SW 1271 (cell line): ENCODE measurements at regions not wholly inside any gene's neighbourhood (a gene's known extent, or its start where the extent isn't known, plus 50 kb on each side); places are given as distances from the start of the nearest gene placed in this dataset.
"Not testable (repeated sequence)": the region's sequence is repeated elsewhere in the genome, so short reads cannot be mapped to it uniquely, and the experiment has no call there.

Source experiments
- DNase-seq, 2 experiments: peaks; one replicate each; lab custom pipeline; 2025; lab: John Stamatoyannopoulos, UW

GRCh38 chr2:167582619-167583018 lies 664.8 kb downstream of the STK39 start:
- DNase-seq, result no peak

- DNase-seq, result no peak
These were observed 665.3 kb downstream of the STK39 start for GRCh38 chr2:167581961-167582574.

- no peak for DNase-seq
These were observed 667.6 kb downstream of the STK39 start for GRCh38 chr2:167579826-167580225.

GRCh38 chr2:167575276-167575675 lies 672.1 kb downstream of the STK39 start:
- DNase-seq, result no peak

GRCh38 chr2:167572883-167573619 lies 674.3 kb downstream of the STK39 start:
- no peak for DNase-seq

GRCh38 chr2:167570370-167570769 lies 677.0 kb downstream of the STK39 start:
- no peak for DNase-seq

GRCh38 chr2:167563885-167564619 lies 675.8 kb downstream of the XIRP2 start:
- DNase-seq, result not testable (repeated sequence)

- not testable (repeated sequence) for DNase-seq
These were observed 670.2 kb downstream of the XIRP2 start for GRCh38 chr2:167558272-167558991.

GRCh38 chr2:167555098-167555720 lies 666.9 kb downstream of the XIRP2 start:
- no peak for DNase-seq

- DNase-seq, result no peak
These were observed 665.4 kb downstream of the XIRP2 start for GRCh38 chr2:167553635-167554034.

GRCh38 chr2:167551416-167551815 lies 663.1 kb downstream of the XIRP2 start:
- DNase-seq, result no peak

GRCh38 chr2:167550448-167550847 lies 662.2 kb downstream of the XIRP2 start:
- DNase-seq, result peak in 1 of 2 experiments; percentile 12

GRCh38 chr2:167548396-167548795 lies 660.1 kb downstream of the XIRP2 start:
- no peak for DNase-seq

GRCh38 chr2:167544602-167545001 lies 656.3 kb downstream of the XIRP2 start:
- no peak for DNase-seq

- no peak for DNase-seq
These were observed 655.4 kb downstream of the XIRP2 start for GRCh38 chr2:167543721-167544120.

GRCh38 chr2:167537743-167538142 lies 649.5 kb downstream of the XIRP2 start:
- DNase-seq, result no peak

- no peak for DNase-seq
These were observed 646.2 kb downstream of the XIRP2 start for GRCh38 chr2:167534443-167534842.

- DNase-seq, result no peak
These were observed 636.5 kb downstream of the XIRP2 start for GRCh38 chr2:167524786-167525185.

- DNase-seq, result no peak
These were observed 621.9 kb downstream of the XIRP2 start for GRCh38 chr2:167510071-167510759.

- DNase-seq, result no peak
These were observed 621.3 kb downstream of the XIRP2 start for GRCh38 chr2:167509586-167509985.

- DNase-seq, result no peak
These were observed 620.4 kb downstream of the XIRP2 start for GRCh38 chr2:167508709-167509108.
